HG03558 (cell line): ENCODE measurements at regions not wholly inside any gene's neighbourhood (a gene's known extent, or its start where the extent isn't known, plus 50 kb on each side); places are given as distances from the start of the nearest gene placed in this dataset.

Source experiments
- ATAC-seq: cut with Tn5 transposase; IDR thresholded peaks from one replicate; pipeline ENCODE4 v1.9.1; 2021; ENCODE audit warnings: moderate number of reproducible peaks; ENCODE audit not compliant: unreplicated experiment; ENCODE audit errors: extremely low read depth

DNA sequence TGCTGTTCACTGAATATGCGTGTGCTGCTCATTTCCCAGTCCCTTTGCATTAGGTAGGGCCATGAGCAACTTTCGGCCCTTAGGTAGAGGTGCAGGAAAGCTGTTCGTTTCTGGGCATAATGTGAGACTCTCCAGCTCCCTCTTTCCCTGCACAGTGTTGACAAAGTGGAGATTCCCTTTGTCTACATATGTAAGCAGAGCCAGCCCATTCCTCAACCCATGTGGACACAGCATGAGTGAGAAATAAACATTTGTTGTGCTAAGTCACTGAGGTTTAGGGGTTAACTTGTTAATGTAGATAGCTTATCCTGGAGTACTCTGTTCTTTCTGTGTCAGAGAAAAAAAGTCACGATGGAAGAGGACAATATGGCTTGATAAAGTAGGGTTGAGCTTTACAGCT lies 343.8 kb downstream of the PSAT1 start:
- ATAC-seq: no peak

DNA sequence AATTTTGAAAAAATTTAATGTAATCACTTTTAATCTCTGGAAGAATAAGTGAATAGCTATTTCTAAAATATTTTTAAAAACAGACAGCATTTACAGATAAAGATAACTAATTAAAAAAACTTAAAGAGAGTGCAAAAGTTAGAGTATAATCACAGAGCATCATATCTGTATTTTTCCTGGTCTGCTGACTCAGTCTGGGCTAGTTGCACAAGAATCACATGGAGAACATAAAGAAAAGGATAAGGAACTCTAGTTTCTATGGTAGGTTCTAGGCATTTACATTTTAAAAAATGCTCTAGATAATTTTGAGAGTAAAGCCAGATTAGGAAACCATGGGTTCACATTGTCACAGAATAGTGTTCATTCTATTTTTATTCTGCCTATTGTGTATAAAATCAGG lies 347.4 kb downstream of the PSAT1 start:
- ATAC-seq: no peak

DNA sequence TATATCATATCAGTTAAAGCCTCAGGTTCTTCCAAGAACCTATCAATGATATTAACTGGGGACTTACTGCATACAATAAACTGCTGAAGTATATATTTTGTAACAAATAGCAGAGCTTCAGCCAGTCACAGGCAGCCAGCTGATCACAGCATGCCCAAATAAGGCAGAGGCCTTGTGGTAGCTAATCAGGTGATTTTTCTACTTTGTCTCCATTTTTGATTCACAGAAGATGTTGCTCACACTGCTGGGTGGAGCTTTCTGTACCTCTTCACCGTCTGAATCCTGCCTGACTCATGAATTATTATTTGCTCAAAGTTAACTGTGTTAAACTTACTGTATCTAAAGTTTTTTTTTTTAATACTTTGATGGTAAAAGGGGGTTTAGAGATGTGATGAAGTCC lies 357.4 kb downstream of the PSAT1 start:
- no peak for ATAC-seq

DNA sequence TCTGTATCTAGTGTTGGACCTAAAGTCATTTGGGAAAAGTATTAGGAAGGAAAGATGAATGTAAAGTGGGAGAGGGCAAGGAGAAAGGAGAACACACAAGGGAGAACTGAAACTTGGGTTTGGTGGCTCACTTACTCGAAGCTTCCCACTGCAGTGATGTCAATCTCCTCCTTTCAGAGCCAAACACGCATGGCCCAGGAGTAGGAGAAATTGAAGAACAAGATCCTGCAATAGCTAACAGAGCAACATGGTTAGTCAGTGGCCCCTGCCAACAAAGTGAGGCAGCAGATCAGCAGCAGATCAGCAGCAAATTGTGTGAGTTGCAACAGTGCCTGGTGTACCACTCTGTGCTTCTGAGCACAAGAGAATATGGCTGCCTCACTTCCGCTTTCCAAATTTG lies 366.4 kb downstream of the PSAT1 start:
- ATAC-seq: no peak

DNA sequence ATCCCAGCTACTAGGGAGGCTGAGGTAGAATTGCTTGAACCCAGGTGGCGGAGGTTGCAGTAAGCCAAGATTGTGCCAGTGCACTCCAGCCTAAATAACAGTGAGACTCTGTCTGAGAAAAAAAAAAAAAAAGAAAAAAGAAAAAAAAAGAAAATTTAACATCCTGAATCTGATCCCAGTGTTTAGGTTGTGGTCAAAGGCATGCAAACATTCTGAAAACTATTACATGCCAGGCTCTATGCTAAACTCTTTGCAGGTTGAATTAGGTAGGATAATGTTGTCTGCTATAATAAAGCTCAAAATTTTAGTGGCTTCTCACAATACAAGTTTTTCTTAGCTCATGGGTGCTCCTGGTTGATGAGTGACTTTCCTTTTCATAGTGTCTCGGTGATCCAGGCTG lies 367.4 kb downstream of the PSAT1 start:
- ATAC-seq: no peak

DNA sequence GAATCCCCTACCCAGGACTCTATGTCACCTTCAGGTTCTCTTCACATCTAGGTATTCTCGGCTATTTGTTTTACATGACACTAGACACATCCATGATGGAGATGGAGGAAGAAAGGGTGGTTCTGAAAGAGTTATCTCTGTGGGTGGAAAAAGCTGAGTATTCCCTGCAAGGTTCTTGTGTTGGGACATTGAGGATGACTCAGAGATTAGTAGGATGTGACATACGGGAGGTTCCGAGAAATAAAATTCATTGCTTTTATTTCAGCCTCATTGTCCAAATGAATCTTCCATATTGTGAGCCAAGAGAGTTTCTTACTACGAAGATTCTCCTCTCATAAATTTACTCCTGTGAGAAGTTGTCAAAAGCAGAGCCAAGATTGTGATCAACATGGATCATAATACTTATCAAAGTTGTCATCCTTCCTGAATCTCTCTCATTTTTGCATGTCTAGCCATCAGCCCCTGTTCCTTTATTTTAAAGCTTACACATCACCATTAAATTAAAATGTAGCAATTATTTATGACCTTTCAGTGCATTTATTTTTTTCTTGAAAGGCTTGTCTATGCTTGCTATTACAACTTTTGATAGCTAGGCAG lies 370.0 kb downstream of the PSAT1 start:
- ATAC-seq: no peak

DNA sequence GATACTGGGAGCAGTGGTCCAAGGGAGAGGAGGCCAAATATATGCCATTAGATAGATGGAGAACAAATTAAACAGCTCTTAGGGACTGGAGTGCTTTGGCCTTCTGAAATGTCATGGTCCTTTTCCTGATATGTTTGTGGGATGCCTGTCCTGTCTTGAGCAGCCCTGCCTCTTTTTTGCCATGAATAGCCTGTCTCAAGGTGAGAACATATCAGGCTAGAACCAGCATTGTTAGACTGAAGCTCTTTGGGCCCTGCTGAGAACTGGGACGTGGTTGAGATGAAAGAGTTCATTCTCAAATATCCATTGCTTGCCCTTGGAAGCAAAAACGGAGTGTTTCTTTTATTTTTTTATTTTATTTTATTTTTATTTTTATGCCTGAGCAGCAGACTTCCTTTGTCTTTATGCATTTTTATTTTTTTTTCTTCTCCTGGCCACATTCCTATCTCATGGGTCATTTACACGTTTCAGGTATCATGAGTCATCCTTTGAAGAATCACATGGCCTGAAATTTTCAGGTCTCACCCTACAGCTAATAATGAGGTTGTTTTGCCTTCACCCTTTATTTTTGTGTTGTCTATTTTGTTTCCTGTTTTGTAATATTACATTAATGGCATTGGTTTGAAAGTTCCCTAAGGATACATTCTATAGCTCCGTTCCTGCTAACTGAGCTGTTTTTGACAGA lies 371.4 kb downstream of the PSAT1 start:
- ATAC-seq: no peak

DNA sequence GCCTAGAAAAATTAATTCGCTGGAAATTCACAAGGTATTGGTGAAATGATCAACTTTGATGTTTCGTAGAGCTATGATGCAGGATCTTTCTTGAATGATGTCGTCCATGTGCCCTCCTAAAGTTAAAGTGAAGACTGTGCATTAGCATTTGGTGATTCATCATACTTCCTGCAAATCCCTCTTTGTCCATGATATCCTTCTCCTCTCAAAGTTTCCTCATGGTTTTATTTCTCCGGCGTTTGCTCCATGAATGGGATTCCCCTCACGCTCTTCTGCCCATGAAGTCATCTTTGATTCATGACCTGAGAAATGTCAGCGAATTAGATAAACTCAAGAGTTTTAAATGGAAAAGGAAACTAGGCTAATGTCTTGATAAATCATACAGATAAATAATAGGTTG lies 372.7 kb downstream of the PSAT1 start:
- ATAC-seq: no peak

DNA sequence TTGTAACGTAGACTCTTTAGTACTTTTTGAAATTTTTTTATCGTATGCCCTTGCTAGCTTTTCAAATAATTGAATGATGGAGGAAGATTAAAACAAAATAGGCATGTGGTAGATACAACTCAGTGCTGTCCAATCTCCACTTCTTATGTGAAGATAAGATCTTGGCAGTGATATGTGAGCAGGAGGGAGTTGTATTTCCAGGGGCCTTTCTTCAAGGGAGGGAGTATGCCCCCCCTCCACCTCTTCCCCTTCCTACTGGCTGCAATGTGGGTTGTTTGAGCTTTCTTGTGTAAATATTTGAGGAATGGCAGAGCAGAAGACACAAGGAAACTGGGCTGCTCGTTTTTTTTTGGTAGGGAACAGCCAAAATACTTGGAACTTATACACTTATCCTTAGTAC lies 374.9 kb downstream of the PSAT1 start:
- ATAC-seq: no peak

DNA sequence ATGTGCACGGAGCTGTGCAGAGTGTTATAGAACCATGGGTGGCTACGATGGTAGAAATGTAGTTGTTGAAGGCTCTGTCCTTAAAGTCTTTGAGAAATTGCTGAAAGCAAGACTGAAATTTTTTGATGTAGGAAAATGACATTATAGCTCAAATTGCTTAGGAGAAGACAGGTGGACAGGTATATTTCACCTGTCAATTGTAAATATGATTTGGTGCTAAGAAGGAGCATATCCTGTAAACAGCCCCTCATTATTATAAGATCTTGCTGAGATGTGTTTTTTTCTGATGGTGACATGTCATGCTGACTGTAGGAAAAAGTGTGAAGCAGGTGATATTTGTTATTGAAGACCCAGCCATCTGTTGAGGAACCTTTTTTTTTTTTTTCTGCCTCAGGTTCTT lies 377.9 kb downstream of the PSAT1 start:
- no peak for ATAC-seq

DNA sequence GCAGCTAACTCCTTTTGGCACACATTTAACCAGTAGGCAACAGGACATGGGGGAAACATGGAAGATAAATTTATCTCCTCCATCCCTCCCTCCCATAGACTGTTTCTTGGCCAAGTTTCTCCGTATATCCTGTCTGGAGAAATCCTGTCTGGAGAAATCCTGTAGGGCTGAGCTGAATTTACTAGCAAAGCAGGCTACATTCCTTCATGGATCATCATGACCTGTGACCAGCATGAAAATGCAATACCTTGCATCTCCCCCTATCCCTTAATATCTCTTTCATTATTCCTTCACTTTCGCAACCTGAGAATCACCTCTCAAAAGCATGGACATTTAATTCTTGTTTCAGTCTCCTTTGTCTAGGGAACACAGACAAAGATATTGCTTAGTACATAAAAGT lies 379.1 kb downstream of the PSAT1 start:
- no peak for ATAC-seq

DNA sequence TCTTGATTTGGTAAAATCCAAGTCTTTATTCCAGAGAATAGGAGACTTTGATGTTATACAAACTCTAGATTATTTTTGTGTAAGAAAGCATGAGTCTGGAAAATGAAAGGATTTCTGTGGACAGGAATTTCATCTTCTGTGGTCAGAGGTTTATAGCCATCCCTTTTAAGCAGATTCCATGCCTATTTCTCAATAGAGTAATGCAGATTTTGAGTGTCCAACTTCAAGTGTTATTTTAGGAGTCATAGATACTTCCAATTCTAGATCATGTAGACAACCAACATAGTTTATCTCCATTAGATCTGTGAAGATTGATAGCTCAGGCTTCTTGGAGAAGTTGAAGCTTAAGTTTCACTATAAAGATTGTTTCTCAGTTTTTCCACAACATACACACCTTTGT lies 379.7 kb downstream of the PSAT1 start:
- ATAC-seq: no peak

DNA sequence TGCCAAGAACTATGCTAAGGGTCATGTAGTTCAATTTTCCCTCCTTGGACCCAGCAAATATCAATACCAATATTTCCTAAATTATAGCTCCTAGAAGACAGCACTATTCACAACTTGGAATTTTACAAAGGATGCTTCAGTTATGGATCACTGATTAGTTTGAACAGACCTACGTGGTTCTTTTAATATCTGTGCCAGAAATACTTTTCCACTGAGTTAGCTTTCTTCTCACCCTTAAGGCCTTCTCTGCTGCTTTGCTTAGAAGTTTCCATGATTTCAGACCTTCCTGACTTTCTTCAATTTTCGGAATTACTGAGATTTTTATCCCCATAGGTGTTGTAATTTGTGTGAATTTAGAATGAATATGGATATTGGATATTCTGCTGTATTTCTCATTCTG lies 380.4 kb downstream of the PSAT1 start:
- no peak for ATAC-seq

DNA sequence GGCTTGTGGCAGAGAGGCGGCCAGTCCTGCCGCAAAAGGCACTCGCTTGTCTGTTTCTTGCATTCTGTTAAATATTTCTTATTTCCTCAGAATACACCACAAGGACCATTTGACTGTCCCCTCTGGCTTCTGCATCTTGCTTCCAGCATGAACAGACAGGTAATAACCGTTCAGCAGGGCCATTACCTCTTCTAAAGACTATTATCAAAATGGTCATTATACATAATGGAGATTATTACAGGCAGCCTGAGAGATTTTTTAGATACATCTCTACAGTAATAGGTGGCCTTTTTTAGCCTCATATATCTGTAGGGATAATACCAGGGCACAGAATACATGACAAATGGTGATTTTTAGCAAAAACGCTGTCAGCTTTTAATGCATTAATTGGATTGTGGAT lies 382.0 kb downstream of the PSAT1 start:
- no peak for ATAC-seq

DNA sequence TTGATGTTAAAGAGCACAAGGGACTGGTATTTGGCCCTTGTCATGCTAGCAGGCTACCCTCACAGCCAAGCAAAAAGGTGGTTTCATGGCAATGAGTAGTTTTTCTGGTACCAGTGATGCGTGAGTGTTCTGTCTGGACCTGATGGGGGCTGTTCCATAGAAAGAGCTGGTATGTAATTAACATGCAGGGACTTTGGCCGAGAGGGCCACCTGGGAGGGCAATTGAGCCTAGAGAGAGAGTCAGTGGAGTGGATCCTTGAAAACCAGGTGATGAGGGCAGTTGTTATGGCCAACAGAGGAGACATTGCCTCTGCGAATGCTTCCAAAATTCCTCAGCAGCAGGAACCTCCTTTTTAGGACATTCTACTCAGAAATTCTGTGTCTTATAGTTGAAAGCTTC lies 383.3 kb downstream of the PSAT1 start:
- no peak for ATAC-seq

DNA sequence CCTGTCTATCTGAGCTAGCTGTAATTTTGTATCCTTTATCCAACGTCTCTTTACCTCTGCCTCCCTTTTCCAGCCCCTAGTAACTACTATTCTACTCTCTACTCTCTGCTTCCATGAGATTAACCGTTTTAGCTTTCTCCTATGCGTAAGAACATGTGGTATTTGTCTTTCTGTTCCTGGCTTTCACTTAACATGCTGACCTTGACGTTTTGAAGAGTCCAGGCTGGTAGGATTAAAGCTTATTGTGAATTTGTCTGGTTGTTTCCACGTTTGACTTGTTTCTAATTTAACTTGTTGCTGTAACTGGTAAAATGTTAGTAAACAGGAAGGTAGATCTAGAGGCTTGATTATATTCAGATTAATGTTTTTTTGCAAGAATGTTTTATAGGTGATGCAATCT lies 385.3 kb downstream of the PSAT1 start:
- no peak for ATAC-seq

DNA sequence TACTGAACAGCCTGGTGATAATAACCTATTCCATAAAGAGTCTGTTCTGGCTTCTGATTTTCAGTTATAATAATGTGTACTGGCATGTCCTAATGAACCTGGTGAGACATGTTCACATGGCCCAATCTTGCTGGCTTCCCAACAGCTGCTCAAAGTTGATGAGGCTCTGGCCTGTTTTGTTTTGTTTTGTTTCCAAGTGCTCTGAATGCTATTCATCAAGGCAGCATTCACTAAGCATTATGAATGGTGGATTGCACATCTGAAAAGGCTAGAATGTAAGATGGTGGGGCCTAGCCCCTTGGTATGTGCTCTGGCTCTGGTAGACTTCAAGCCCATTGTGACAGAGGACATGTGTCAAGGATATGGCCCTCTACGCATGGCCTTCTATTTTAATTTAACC lies 388.5 kb downstream of the PSAT1 start:
- ATAC-seq: no peak

DNA sequence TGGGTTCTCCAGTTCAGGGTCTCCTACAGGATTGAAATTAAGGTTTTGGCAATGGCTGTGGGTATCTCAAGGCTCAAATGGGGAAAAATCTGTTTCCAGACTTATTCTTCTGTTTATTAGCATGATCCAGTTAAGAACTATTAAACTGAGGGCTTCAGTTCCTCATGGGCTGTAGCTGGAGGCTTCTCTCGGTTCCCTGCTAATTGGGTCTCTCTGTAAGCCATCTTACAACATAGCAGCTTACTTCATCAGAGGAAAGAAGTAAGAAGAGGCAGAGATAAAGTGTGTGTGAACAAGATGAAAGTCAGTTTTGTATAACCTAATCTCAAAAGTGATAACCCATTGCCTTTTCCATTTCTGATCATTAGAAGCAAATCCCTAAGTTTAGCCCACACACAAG lies 391.9 kb downstream of the PSAT1 start:
- no peak for ATAC-seq

DNA sequence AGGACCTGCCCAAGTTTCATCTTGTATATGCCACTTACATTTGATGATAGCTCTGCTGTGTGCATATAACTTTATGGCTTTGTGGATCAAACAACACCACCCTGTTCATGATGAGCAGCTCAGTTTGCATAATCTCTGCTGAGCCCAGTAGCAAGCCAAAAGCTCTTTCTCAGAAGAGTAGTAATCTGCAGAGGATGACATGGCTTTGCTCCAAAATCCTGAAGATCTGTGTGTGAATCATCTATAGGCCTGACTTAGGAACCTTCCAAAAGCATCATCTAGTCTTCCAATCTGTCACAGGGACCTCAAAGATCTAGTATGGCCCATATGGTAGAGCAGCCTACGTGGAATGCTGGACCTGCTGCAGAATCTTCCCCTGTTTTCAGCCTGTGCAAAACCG lies 394.6 kb downstream of the PSAT1 start:
- ATAC-seq: no peak

DNA sequence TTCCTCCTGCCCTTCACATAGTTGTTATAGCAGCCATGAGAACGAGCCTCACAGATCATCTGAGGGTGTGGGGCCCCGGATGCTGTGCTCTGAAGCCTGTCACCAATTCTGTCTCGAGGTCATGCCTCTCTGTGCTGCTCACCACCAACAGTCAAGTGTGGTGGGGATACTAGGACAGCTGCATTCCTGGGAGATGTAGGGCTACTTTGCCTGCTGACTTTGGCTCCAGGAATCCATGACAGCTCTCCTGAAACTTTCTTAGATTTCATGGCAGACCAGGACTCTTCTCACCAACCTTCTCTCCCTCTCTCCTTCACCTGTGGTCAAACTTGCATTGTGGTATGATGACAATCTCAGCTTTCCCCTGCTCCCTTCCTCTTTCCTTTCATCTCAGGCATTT lies 395.9 kb downstream of the PSAT1 start:
- no peak for ATAC-seq

DNA sequence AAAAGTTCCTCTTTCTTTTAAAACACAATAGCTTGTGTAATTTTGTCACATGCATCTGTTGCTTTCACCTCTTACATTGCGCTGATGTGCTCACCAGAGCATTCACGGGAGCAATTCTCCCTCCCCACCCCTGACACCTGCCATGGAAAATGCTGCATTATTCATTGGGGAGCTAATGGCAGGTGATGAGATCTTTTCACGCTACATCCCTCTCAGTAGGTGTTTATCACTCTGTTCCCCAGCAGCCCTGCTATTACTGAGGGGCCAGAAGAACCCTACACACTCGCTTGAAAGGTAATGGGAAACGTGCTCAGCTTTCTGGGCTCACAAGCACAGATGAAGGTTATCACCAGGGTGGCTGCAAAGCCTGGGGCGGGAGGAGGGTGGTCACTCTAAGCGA lies 398.0 kb downstream of the PSAT1 start:
- no peak for ATAC-seq

DNA sequence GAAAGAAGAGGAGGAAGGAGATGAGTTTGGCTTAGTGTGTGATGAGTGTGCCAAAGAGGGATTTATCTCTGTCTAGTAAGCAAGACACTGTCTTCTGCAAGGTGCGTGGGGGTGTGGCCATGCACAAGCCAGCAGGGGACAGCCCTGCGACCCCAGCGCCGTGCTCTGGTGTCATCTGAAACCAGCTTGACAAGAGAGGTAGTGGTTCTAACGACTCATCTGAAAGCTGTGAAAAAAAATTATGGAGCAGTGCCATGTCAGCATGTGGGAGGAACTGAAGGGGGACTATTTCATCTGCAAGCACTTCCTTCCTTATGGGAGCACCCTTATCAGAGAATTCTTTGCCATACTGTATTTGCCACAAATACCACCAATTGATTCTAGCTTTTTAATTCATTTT lies 398.6 kb downstream of the PSAT1 start:
- ATAC-seq: no peak

DNA sequence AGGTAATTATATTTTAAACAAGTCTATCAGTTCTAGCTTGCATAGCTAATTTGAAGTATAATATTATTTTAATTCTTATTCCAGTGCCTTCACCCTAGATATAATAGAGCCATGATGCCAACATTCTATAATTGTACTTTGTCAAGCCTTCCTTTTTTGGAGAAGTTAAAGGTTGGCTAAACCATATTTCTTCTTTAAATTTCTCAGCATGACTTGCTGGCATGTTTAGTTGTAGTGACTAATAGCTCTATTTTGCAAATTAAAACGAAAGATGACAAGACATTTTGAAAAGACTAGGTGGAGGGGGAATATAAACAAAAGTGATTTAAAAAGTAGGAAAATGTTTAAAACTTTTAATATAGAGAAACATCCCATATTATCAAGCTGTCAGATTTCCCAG lies 400.7 kb downstream of the PSAT1 start:
- no peak for ATAC-seq
